ENCODE measurements at regions not wholly inside any gene's neighbourhood (a gene's known extent, or its start where the extent isn't known, plus 50 kb on each side); places are given as distances from the start of the nearest gene placed in this dataset.

- DNase-seq (ENCODE audit: low read depth in 1 of 2, low spot score in 1 of 2) = peak in 1 of 2 donors; percentile 48
These were observed 442.2 kb downstream of the ADAMTS20 start for GRCh38 chr12:43109631-43110345.

GRCh38 chr12:43108656-43109055, 443.3 kb downstream of the ADAMTS20 start:
- Histone ChIP-seq H3K9me3 (ENCODE audit: low read depth) (no peaks in the 10 kb centered on the region), H3K4me3 (no peak overlapping the region), H3K27me3 (no peaks in the 10 kb centered on the region), H3K36me3 (no peaks in the 10 kb centered on the region), H3K4me1 (ENCODE audit: low read depth) (peaks cover 67% of the 10 kb centered on the region), H3K27ac (no peak overlapping the region)
- no peak for TF ChIP-seq CTCF (IDR thresholded peaks at IDR 0.05; ENCODE audit: low read depth, low read length)
- no peak for DNase-seq (ENCODE audit: low read depth in 1 of 2, low spot score in 1 of 2)

More at GRCh38 chr12:43109631-43110345, 442.2 kb downstream of the ADAMTS20 start:
- no peaks in the 10 kb centered on the region for H3K36me3 ChIP-seq
- TF ChIP-seq CTCF (IDR thresholded peaks at IDR 0.05; ENCODE audit: low read depth, low read length) = no peak
- peak overlapping the region; percentile 96 for H3K27ac ChIP-seq
- no peaks in the 10 kb centered on the region for H3K9me3 ChIP-seq (ENCODE audit: low read depth)
- no peak overlapping the region for H3K4me3 ChIP-seq
- no peaks in the 10 kb centered on the region for H3K27me3 ChIP-seq
- peaks cover 56% of the 10 kb centered on the region for H3K4me1 ChIP-seq (ENCODE audit: low read depth)

- Histone ChIP-seq H3K27ac (no peak overlapping the region), H3K27me3 (no peaks in the 10 kb centered on the region), H3K4me1 (ENCODE audit: low read depth) (peaks cover 57% of the 10 kb centered on the region), H3K36me3 (no peaks in the 10 kb centered on the region), H3K9me3 (ENCODE audit: low read depth) (no peaks in the 10 kb centered on the region), H3K4me3 (no peak overlapping the region)
- DNase-seq (ENCODE audit: low read depth in 1 of 2, low spot score in 1 of 2) = no peak
- TF ChIP-seq CTCF (IDR thresholded peaks at IDR 0.05; ENCODE audit: low read depth, low read length) = no peak
These were observed 444.8 kb downstream of the ADAMTS20 start for GRCh38 chr12:43107026-43107775.

- H3K27ac ChIP-seq = no peak overlapping the region
These were observed 445.6 kb downstream of the ADAMTS20 start for GRCh38 chr12:43106355-43106754.

GRCh38 chr12:43105426-43105981, 446.5 kb downstream of the ADAMTS20 start:
- DNase-seq (ENCODE audit: low read depth in 1 of 2, low spot score in 1 of 2) = peak; percentile 27 to 45
- no peaks in the 10 kb centered on the region for H3K9me3 ChIP-seq (ENCODE audit: low read depth)
- peaks cover 43% of the 10 kb centered on the region for H3K4me1 ChIP-seq (ENCODE audit: low read depth)
- H3K36me3 ChIP-seq = no peaks in the 10 kb centered on the region
- no peak for TF ChIP-seq CTCF (IDR thresholded peaks at IDR 0.05; ENCODE audit: low read depth, low read length)
- H3K4me3 ChIP-seq = no peak overlapping the region
- H3K27me3 ChIP-seq = no peaks in the 10 kb centered on the region
- H3K27ac ChIP-seq = peak overlapping the region; percentile 63

More at GRCh38 chr12:43106355-43106754, 445.6 kb downstream of the ADAMTS20 start:
- no peaks in the 10 kb centered on the region for H3K9me3 ChIP-seq (ENCODE audit: low read depth)
- H3K4me3 ChIP-seq = no peak overlapping the region
- H3K27me3 ChIP-seq = no peaks in the 10 kb centered on the region
- no peak for TF ChIP-seq CTCF (IDR thresholded peaks at IDR 0.05; ENCODE audit: low read depth, low read length)
- no peaks in the 10 kb centered on the region for H3K36me3 ChIP-seq
- peaks cover 51% of the 10 kb centered on the region for H3K4me1 ChIP-seq (ENCODE audit: low read depth)
- DNase-seq (ENCODE audit: low read depth in 1 of 2, low spot score in 1 of 2) = no peak
